GM18909 (cell line): ENCODE measurements at regions not wholly inside any gene's neighbourhood (a gene's known extent, or its start where the extent isn't known, plus 50 kb on each side); places are given as distances from the start of the nearest gene placed in this dataset.
"Not testable (repeated sequence)": the region's sequence is repeated elsewhere in the genome, so short reads cannot be mapped to it uniquely, and the experiment has no call there.

Experiments
- ATAC-seq: cut with Tn5 transposase; IDR thresholded peaks from one replicate; pipeline ENCODE4 v1.9.1; 2021; ENCODE audit warnings: mild to moderate bottlenecking; ENCODE audit not compliant: unreplicated experiment, poor library complexity

- no peak for ATAC-seq
Observed at GRCh38 chr18:1751249-1751648, 820.1 kb downstream of the METTL4 start.

- ATAC-seq, result no peak
Observed at GRCh38 chr18:1760901-1761300, 810.4 kb downstream of the METTL4 start.

- no peak for ATAC-seq
Observed at GRCh38 chr18:1774261-1774660, 797.0 kb downstream of the METTL4 start.

GRCh38 chr18:1777843-1778242 is 793.5 kb downstream of the METTL4 start:
- no peak for ATAC-seq

- no peak for ATAC-seq
Observed at GRCh38 chr18:1778496-1779178, 792.7 kb downstream of the METTL4 start.

- ATAC-seq, result no peak
Observed at GRCh38 chr18:1779587-1779986, 791.7 kb downstream of the METTL4 start.

- no peak for ATAC-seq
Observed at GRCh38 chr18:1784113-1784512, 787.2 kb downstream of the METTL4 start.

- not testable (repeated sequence) for ATAC-seq
Observed at GRCh38 chr18:1785980-1786379, 785.3 kb downstream of the METTL4 start.

- no peak for ATAC-seq
Observed at GRCh38 chr18:1796636-1797035, 774.7 kb downstream of the METTL4 start.

- ATAC-seq, result no peak
Observed at GRCh38 chr18:1797235-1797634, 774.1 kb downstream of the METTL4 start.

GRCh38 chr18:1805521-1805920 is 765.8 kb downstream of the METTL4 start:
- ATAC-seq, result no peak

- ATAC-seq, result no peak
Observed at GRCh38 chr18:1806884-1807615, 764.3 kb downstream of the METTL4 start.

GRCh38 chr18:1811282-1811681 is 760.0 kb downstream of the METTL4 start:
- ATAC-seq, result no peak

- ATAC-seq, result no peak
Observed at GRCh38 chr18:1825296-1825695, 746.0 kb downstream of the METTL4 start.

- no peak for ATAC-seq
Observed at GRCh38 chr18:1840878-1841277, 730.4 kb downstream of the METTL4 start.

GRCh38 chr18:1846640-1847039 is 724.7 kb downstream of the METTL4 start:
- no peak for ATAC-seq

GRCh38 chr18:1848716-1849115 is 722.6 kb downstream of the METTL4 start:
- ATAC-seq, result no peak

- no peak for ATAC-seq
Observed at GRCh38 chr18:1849386-1849785, 721.9 kb downstream of the METTL4 start.

- not testable (repeated sequence) for ATAC-seq
Observed at GRCh38 chr18:1857281-1857680, 714.0 kb downstream of the METTL4 start.

- no peak for ATAC-seq
Observed at GRCh38 chr18:1861473-1861872, 709.8 kb downstream of the METTL4 start.

GRCh38 chr18:1865869-1866268 is 705.4 kb downstream of the METTL4 start:
- ATAC-seq, result no peak

- no peak for ATAC-seq
Observed at GRCh38 chr18:1872274-1872673, 699.0 kb downstream of the METTL4 start.
